ENCODE measurements at regions not wholly inside any gene's neighbourhood (a gene's known extent, or its start where the extent isn't known, plus 50 kb on each side); places are given as distances from the start of the nearest gene placed in this dataset.

DNA sequence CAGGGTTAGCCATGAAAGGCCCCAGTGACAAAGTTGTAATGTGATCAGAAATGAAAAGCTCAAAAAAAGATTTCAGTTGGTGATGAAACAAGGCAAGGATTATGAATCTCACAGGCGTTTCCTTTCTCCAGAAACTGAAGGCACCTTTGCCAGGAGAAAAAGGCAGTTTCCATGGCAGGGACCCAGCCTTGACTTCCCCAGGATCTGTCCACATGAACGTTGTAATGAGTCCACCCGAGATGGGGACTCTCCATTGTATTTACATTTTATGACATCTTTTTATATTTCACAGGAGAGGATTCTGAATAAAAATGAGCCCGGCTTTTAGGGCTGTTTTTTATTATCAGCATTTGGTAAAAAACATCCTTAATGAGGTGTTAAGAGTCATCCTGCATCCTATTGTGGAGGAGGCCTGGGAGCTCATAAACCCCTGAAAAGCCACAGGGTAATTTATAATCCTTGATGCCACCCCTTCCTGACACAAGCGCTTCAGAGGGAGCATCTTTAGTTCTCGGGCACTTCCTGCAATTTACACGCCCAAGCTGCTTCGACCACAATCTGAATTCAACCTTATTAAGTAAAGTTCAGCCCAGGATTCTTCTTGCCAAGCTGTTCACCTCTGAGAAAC is 74.1 kb upstream of the SALL4 start:
- TF ChIP-seq, protein P1, sequence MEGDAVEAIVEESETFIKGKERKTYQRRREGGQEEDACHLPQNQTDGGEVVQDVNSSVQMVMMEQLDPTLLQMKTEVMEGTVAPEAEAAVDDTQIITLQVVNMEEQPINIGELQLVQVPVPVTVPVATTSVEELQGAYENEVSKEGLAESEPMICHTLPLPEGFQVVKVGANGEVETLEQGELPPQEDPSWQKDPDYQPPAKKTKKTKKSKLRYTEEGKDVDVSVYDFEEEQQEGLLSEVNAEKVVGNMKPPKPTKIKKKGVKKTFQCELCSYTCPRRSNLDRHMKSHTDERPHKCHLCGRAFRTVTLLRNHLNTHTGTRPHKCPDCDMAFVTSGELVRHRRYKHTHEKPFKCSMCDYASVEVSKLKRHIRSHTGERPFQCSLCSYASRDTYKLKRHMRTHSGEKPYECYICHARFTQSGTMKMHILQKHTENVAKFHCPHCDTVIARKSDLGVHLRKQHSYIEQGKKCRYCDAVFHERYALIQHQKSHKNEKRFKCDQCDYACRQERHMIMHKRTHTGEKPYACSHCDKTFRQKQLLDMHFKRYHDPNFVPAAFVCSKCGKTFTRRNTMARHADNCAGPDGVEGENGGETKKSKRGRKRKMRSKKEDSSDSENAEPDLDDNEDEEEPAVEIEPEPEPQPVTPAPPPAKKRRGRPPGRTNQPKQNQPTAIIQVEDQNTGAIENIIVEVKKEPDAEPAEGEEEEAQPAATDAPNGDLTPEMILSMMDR (optimal IDR thresholded peaks at IDR 0.05 in 1 of 3, IDR thresholded peaks at IDR 0.05 in 1 of 3, conservative IDR thresholded peaks at IDR 0.05 in 1 of 3; ENCODE audit: extremely low read depth in 1 of 3, insufficient read depth in 2 of 3, low read length in 3 of 3), result no peak
- no peak for TF ChIP-seq EZH2 (IDR thresholded peaks at IDR 0.05; ENCODE audit: low read length)
